PC-9 (cell line): ENCODE measurements at regions not wholly inside any gene's neighbourhood (a gene's known extent, or its start where the extent isn't known, plus 50 kb on each side); places are given as distances from the start of the nearest gene placed in this dataset.

Experiments
- EZH2 ChIP-seq: fragments of 200-600 bp; sonication (generic); IDR thresholded peaks from 2 replicates; pipeline ENCODE4 v1.8.0; 2017; ENCODE audit warnings: antibody characterized with exemption, low read depth
- TF ChIP-seq, protein P1 (sequence below): fragments of 200-600 bp; sonication (generic); conservative IDR thresholded peaks from 2 replicates; pipeline ENCODE4 v1.6.1; 2017; ENCODE audit warnings: mixed run types, antibody characterized with exemption, mild to moderate bottlenecking, moderate library complexity

DNA sequence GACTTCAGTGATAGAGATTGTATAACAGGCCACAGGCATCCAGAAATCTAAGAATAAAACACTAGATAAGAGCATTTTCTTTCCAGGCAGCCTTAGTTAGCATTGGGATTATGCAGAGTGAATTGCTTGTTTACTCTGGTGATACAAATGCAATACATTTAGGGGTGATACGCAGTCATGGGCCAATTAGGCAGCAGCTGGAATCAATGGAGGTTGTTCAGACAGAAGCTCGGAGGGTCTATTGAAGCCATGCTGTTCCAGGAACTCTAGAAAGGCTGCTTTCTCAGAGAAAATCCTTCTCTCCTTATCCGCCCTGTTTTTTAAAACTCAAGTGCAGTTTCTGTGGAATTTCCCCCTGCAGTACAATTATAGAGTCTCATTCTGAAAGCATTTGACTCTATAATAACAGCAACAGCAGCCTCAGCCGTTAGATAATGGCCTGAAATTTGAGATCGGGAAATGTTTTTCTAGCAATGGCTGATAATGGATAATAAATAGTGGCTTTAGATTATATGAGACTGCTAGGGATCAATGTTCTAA is 364.3 kb upstream of the HS3ST5 start:
- TF ChIP-seq, protein P1, sequence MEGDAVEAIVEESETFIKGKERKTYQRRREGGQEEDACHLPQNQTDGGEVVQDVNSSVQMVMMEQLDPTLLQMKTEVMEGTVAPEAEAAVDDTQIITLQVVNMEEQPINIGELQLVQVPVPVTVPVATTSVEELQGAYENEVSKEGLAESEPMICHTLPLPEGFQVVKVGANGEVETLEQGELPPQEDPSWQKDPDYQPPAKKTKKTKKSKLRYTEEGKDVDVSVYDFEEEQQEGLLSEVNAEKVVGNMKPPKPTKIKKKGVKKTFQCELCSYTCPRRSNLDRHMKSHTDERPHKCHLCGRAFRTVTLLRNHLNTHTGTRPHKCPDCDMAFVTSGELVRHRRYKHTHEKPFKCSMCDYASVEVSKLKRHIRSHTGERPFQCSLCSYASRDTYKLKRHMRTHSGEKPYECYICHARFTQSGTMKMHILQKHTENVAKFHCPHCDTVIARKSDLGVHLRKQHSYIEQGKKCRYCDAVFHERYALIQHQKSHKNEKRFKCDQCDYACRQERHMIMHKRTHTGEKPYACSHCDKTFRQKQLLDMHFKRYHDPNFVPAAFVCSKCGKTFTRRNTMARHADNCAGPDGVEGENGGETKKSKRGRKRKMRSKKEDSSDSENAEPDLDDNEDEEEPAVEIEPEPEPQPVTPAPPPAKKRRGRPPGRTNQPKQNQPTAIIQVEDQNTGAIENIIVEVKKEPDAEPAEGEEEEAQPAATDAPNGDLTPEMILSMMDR, result no peak
- no peak for TF ChIP-seq EZH2
